ENCODE measurements at regions not wholly inside any gene's neighbourhood (a gene's known extent, or its start where the extent isn't known, plus 50 kb on each side); places are given as distances from the start of the nearest gene placed in this dataset.

- TF ChIP-seq CTCF (conservative IDR thresholded peaks at IDR 0.05; ENCODE audit: low read depth, low read length): no peak
- TF ChIP-seq FOS (IDR thresholded peaks at IDR 0.05; ENCODE audit: low read depth, low read length): no peak
- no peak for TF ChIP-seq USF2 (IDR thresholded peaks at IDR 0.05; ENCODE audit: low read depth, low read length)
- no peak for TF ChIP-seq SMC3 (IDR thresholded peaks at IDR 0.05; ENCODE audit: low read depth, low read length)
- no peak for TF ChIP-seq RAD21 (IDR thresholded peaks at IDR 0.05; ENCODE audit: low read length)
- no peak for TF ChIP-seq ELK1 (IDR thresholded peaks at IDR 0.05; ENCODE audit: borderline replicate concordance, low read depth, low read length)
- no peak for TF ChIP-seq POLR2A (IDR thresholded peaks at IDR 0.05; ENCODE audit: low read depth, low read length)
These were observed 254.3 kb upstream of the SALL1 start for GRCh38 chr16:51405361-51405760.

All from IMR-90 (cell line).